ENCODE measurements at regions not wholly inside any gene's neighbourhood (a gene's known extent, or its start where the extent isn't known, plus 50 kb on each side); places are given as distances from the start of the nearest gene placed in this dataset.

DNA sequence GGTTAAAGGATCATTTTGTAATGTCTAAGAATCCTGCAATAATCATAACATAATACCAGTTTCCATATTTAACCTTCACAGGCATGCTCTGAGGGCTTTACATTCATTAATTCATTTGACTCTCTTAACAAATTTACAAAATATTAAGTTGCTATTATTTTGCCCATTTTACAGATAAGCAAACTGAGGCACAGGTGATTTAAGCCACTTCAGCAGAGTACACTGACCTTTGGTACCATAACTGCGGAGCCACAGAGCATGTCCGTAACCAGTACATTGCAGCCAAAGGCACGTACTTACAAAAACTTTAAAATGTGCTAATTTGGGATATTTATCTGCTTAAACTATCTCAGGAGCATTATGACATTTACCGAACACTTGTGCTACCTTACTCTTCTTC, 169.4 kb upstream of the MYO16 start:
- Histone ChIP-seq H4K91ac (ENCODE audit: insufficient read length, low read depth, low read length) (no peak overlapping the region), H3K4me1 (ENCODE audit: insufficient read depth, low read length) (no peaks in the 10 kb centered on the region)

More for the DNA sequence above, 169.4 kb upstream of the MYO16 start:
- H3K9me3 Mint-ChIP-seq, result peaks cover 6 to 7% of the 10 kb centered on the region in 2 experiments; a peak in 3 of 5 replicates
- H3K9ac ChIP-seq (ENCODE audit: extremely low read depth, insufficient read length, low read length), result no peak overlapping the region
- no peak overlapping the region for H2AFZ ChIP-seq (ENCODE audit: low read length)
- no peak overlapping the region for H2BK5ac ChIP-seq (ENCODE audit: insufficient read length, low read length)
- no peak overlapping the region for H3K23ac ChIP-seq (ENCODE audit: insufficient read length, low read depth, low read length)
- no peaks in the 10 kb centered on the region; the same call in 1 of the 2 replicates for H3K27me3 Mint-ChIP-seq (ENCODE audit: low read depth)
- H2BK12ac ChIP-seq (ENCODE audit: insufficient read length, low read depth, low read length), result no peak overlapping the region
- H3T11ph ChIP-seq (ENCODE audit: low read length), result no peak overlapping the region
- no peak overlapping the region for H2BK15ac ChIP-seq (ENCODE audit: low read depth, low read length)
- H3K23me2 ChIP-seq (ENCODE audit: insufficient read length, low read depth, low read length, poor library complexity, severe bottlenecking), result no peaks in the 10 kb centered on the region
- H3K14ac ChIP-seq (ENCODE audit: insufficient read depth, low read length), result no peak overlapping the region
- H3K4me3 Mint-ChIP-seq, result no peak overlapping the region
- no peaks in the 10 kb centered on the region for H3K9me3 ChIP-seq (ENCODE audit: control insufficient read depth, low read depth, low read length)
- H4K20me1 ChIP-seq (ENCODE audit: control insufficient read depth, insufficient read depth, insufficient read length), result no peaks in the 10 kb centered on the region
- no peak overlapping the region for H3K27ac Mint-ChIP-seq
- H3K27me3 ChIP-seq (ENCODE audit: insufficient read depth, low read length), result no peaks in the 10 kb centered on the region
- H3K79me2 ChIP-seq (ENCODE audit: insufficient read depth, low read length), result no peaks in the 10 kb centered on the region
- H3K27ac ChIP-seq (ENCODE audit: insufficient read length, low read depth, low read length), result no peak overlapping the region
- H2BK120ac ChIP-seq (ENCODE audit: low read depth, low read length, poor library complexity, severe bottlenecking), result no peak overlapping the region
- H3K4me2 ChIP-seq (ENCODE audit: insufficient read depth, insufficient read length, low read length), result no peak overlapping the region
- H4K8ac ChIP-seq (replicated peaks; ENCODE audit: insufficient read length, low read depth, low read length), result no peak overlapping the region
- H3K79me1 ChIP-seq (ENCODE audit: insufficient read depth, low read depth, low read length, poor library complexity, severe bottlenecking), result no peaks in the 10 kb centered on the region
- H3K4ac ChIP-seq (ENCODE audit: low read depth, low read length), result no peak overlapping the region
- DNase-seq, result no peak
- H2BK20ac ChIP-seq (ENCODE audit: low read depth, low read length, poor library complexity, severe bottlenecking), result no peak overlapping the region
- no peak overlapping the region for H3K56ac ChIP-seq (ENCODE audit: insufficient read length, low read depth, low read length)
- no peaks in the 10 kb centered on the region for H3K4me1 Mint-ChIP-seq
- H4K5ac ChIP-seq (ENCODE audit: insufficient read length, low read depth, low read length), result no peak overlapping the region
- no CpG with 5 or more reads among the region's 4 CpGs for WGBS (ENCODE audit: extremely low coverage, insufficient read length, low lambda C conversion rate)
- H3K36me3 Mint-ChIP-seq (ENCODE audit: insufficient read depth in 1 of 3, low read depth in 3 of 3), result no peaks in the 10 kb centered on the region; a peak in 2 of 7 replicates
- TF ChIP-seq, protein P1, sequence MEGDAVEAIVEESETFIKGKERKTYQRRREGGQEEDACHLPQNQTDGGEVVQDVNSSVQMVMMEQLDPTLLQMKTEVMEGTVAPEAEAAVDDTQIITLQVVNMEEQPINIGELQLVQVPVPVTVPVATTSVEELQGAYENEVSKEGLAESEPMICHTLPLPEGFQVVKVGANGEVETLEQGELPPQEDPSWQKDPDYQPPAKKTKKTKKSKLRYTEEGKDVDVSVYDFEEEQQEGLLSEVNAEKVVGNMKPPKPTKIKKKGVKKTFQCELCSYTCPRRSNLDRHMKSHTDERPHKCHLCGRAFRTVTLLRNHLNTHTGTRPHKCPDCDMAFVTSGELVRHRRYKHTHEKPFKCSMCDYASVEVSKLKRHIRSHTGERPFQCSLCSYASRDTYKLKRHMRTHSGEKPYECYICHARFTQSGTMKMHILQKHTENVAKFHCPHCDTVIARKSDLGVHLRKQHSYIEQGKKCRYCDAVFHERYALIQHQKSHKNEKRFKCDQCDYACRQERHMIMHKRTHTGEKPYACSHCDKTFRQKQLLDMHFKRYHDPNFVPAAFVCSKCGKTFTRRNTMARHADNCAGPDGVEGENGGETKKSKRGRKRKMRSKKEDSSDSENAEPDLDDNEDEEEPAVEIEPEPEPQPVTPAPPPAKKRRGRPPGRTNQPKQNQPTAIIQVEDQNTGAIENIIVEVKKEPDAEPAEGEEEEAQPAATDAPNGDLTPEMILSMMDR (conservative IDR thresholded peaks at IDR 0.05), result no peak
- H2AK5ac ChIP-seq (ENCODE audit: insufficient read length, low read length), result no peak overlapping the region
- no peak overlapping the region for H3K18ac ChIP-seq (ENCODE audit: insufficient read length, low read depth, low read length)
